HG02798 (cell line): ENCODE measurements at regions not wholly inside any gene's neighbourhood (a gene's known extent, or its start where the extent isn't known, plus 50 kb on each side); places are given as distances from the start of the nearest gene placed in this dataset.

Experiments
- ATAC-seq: cut with Tn5 transposase; IDR thresholded peaks from one replicate; pipeline ENCODE4 v1.9.1; 2021; ENCODE audit warnings: mild to moderate bottlenecking; ENCODE audit not compliant: unreplicated experiment, poor library complexity

DNA sequence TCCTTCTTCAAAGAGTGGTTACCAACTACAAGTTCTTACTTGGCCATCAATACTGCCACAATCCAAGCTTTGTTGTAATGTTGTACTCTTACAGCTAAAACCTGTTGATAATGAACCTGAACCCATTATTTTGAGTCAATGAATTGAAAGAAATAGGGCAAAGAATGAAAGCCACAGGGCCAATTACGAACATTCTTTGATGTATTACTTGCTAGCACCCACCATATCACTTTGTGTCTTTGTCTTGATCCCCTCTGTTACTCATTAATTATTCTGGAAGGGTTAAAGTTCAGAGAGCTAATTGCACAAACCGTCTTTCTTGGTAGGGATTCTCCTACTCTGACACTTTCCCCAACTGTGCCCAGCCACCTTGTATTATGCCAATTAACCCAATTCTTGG, 53.2 kb upstream of the TFEC start:
- ATAC-seq, result no peak

GRCh38 chr7:116086547-116087045, 56.0 kb upstream of the TFEC start:
- ATAC-seq, result no peak

- ATAC-seq, result no peak
Observed at GRCh38 chr7:116087291-116087690, 56.7 kb upstream of the TFEC start.

GRCh38 chr7:116087984-116088383, 57.4 kb upstream of the TFEC start:
- ATAC-seq, result no peak

DNA sequence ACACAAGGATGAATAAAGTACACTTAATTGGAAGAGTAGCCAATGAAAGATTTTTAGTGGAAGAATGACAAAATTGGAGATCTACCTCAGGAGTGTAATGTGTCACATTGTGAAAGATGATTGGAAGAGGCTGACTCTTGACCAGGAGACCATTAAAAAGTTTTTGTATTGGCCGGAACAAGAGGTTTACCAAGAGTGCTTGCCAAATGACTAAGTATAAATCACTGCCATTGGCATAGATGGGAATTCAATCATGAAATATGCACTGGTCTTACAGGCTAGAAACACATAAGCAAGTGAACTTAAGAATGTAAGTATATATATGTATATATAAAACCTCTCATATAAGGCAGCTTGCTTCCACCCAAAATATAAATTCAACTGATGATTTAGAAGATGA, 58.7 kb upstream of the TFEC start:
- ATAC-seq, result no peak

- ATAC-seq, result no peak
Observed at GRCh38 chr7:116093516-116094301, 63.1 kb upstream of the TFEC start.

- ATAC-seq, result no peak
Observed at GRCh38 chr7:116095396-116095795, 64.8 kb upstream of the TFEC start.

DNA sequence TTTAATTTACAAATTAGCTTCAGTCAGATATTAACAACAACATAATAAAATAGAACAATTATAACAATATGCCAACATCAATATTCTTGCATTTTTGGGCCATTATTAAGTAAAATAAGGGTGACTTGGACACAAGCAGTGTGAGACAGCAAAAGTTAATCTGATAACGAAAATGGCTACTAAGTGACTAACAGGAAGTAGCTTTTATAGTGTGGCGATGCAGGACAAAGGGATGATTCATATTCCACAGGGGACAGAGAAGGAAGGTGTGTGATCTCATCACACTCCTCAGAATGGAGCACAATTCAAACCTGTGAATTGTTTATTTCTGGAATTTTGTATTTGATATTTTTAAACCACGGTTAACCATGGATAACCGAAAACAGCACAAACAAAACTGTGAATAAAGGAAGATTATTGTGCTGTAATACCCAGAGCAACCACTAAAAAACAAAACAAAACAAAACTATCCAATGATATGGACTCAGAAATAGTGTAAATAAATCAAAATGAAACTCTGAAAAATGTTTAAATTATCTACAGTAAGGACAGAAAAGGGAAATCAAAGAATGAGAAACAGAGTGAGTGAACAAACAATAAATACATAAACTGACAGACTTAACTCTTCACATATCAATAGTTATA, 66.9 kb upstream of the TFEC start:
- no peak for ATAC-seq

DNA sequence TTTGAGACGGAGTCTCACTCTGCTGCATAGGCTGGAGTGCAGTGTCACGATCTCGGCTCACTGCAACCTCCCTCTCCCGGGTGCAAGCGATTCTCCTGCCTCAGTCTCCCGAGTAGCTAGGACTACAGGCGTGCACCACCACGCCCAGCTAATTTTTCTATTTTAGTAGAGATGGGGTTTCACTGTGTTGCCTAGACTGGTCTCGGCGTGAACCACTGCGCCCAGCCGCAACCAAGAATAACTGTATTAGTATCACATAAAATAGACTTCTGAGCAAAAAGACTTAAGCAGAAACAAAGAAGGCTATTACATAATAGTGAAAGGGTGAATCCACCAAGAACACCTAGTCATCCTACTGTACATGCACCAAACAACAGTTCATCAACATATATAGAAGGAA, 67.6 kb upstream of the TFEC start:
- no peak for ATAC-seq

GRCh38 chr7:116100626-116101025, 70.1 kb upstream of the TFEC start:
- no peak for ATAC-seq

DNA sequence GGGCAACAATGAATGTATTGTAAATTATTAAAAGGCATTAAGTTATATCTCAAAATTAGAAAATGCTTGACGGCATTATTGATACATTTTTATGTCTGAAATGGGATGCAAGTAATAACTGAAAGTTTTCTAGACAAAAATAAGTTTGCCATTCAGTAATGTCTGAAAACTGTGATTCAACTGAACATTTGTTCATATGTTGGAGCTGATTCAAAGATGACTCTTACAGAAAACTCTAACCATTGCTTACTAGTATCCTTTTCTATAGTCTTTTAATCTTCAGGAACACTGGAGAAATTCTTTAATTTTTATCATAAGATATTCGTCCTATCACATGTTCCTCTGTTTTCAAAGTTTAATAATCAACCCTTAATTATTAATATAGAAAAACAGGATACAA, 71.1 kb upstream of the TFEC start:
- ATAC-seq, result no peak

- no peak for ATAC-seq
Observed at GRCh38 chr7:116111475-116111874, 80.9 kb upstream of the TFEC start.

DNA sequence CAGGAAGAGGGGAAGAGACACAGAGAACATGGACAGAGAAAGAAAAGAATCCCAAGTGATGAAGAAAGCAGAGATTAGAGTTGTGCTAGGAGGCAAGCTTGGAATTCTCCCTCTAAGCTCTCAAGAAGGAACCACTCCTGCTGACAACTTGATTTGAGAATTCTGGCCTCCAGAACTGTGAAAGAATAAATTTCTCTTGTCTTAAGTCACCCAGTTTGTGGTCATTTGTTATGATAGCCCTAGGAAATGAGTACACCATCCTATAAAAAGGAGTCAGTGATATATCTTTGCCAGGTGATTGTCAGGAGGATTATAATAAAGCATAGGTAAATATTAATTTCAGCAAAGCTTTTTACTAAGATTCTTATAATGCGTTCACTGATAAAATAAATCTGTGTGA, 82.7 kb upstream of the TFEC start:
- ATAC-seq, result no peak

DNA sequence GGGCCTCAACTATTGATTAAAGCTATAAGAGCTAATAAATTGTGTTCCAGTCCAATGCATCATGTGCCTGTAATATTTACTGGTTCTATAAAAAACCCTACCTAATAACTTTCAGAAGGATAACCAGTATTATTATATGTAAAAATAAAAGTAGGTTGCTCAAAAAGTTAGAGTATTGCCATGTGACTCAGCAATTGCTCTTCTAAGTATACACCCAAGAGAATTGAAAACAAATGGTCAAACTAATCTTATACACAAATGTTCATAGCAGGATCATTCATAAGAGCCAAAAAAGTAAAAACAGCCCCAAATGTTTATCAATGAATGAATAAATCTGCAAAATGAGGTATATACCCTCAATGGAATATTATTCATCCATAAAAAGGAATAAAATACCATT, 89.5 kb upstream of the TES start:
- ATAC-seq, result no peak

- peak; percentile 68 for ATAC-seq
Observed at GRCh38 chr7:116122972-116123595, 87.3 kb upstream of the TES start.

DNA sequence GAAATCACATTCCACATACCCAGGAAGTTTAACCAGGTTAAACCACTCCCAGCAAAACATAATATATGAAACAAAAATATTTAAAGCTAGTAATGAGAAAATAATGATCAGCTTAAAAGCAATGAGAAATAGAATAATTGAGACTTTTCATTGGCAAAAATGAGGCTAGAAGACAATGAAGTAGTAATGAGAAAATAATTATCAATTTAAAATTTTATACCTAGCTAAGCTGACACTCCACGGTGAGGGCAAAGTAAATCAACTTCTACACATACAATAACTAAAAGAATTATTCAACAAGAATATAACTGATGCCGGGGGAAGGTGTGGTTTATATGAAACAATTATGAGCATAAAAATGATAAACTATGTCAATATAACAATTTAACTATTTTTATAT, 82.2 kb upstream of the TES start:
- ATAC-seq, result no peak

GRCh38 chr7:116135306-116135705, 75.0 kb upstream of the TES start:
- no peak for ATAC-seq

GRCh38 chr7:116138202-116138801, 72.0 kb upstream of the TES start:
- ATAC-seq, result peak; percentile 94

GRCh38 chr7:116139007-116139406, 71.3 kb upstream of the TES start:
- ATAC-seq, result no peak

DNA sequence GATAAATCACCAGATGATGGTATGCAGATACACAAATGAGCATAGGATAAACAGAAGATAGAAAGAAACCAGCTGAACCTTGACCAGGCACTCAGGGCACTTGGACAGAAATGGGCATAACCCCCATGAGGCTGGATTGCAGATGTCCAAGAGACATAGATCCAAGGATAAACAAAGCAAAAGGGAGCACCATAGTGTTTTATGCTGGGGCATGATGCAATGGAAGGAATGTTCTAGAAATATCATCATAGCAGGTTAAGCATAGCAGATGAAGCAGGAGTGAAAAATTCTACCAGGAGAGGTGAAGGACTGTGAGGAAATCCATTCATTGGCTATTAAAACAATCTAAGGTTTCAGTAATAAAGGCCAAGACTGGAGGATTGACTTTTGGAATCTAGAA, 70.5 kb upstream of the TES start:
- no peak for ATAC-seq

DNA sequence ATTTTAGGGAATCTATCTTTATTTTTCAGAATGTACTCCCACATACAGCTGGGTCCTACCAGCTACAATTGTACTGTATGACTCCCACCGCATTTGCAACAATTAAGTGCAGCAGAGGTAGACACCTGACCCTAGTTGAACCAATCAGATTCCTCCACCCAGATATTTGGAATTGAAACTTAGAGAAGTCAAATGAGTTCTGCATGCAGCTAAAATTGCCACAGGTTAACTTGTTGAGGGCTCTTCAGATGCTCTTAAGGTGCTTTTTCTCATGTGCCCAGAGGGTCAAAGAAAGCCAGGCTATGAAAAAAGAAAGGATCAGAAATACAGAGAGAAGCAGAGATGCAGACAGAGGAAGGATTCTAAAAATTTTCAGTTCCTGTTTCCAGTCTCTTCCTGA, 68.0 kb upstream of the TES start:
- ATAC-seq, result no peak
